ENCODE measurements at regions not wholly inside any gene's neighbourhood (a gene's known extent, or its start where the extent isn't known, plus 50 kb on each side); places are given as distances from the start of the nearest gene placed in this dataset.
"Not testable (repeated sequence)": the region's sequence is repeated elsewhere in the genome, so short reads cannot be mapped to it uniquely, and the experiment has no call there.

DNA sequence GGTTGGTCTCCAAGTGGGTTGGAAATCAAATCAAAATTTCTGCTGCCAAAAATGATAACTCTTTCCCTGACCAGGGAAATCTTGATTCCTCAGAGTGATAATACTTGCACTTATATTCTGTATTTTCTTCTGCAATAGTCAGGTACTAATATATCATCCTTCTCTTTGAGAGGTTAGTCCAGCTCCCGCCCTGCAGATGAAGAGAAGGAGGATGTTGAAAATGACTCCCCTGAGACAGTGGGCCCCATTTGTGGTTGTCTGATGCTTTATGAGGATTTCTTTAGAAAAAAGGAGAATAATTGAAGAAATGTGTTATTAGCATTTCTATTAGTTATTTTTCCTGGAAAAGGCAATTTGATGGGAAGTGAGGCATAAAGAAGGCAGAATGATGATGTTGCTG is 213.0 kb downstream of the SEC23IP start:
- H3K27ac ChIP-seq (ENCODE audit: insufficient read depth, low read length, poor library complexity, severe bottlenecking) = no peak overlapping the region
- DNase-seq = no peak
- no peaks in the 10 kb centered on the region for H3K4me1 ChIP-seq (ENCODE audit: control insufficient read depth, insufficient read depth, low read length, poor library complexity, severe bottlenecking)
- H3K27me3 ChIP-seq (replicated peaks; ENCODE audit: control insufficient read depth, insufficient read depth, low read length, poor library complexity, severe bottlenecking) = no peaks in the 10 kb centered on the region
- H3K36me3 ChIP-seq (ENCODE audit: control insufficient read depth, insufficient read depth, low read length) = no peaks in the 10 kb centered on the region
- H3K4me3 ChIP-seq (ENCODE audit: insufficient read depth, low read depth, low read length, poor library complexity, severe bottlenecking) = no peak overlapping the region
- H3K9me3 ChIP-seq (ENCODE audit: control insufficient read depth, low read length) = no peaks in the 10 kb centered on the region

DNA sequence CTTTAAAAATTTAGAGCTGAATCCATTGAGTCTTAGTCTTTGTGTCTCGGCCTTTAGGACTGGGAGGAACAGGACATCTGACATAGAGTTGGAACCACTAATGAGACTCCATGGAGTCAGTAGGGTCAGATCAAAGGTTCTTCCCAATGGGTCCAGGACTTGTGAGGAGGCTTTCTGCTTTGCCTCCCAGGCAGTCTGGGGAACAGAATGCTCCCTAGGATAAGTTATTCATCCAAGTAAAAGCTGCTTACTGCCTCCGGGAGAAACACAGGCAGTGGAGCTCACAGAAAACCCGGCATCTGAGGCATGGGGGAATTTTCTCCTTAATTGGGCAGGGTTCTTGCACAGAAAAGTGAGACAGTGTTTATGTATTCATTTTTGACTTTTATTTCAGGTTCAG is 216.4 kb downstream of the SEC23IP start:
- no peak overlapping the region for H3K4me3 ChIP-seq (ENCODE audit: insufficient read depth, low read depth, low read length, poor library complexity, severe bottlenecking)
- no peaks in the 10 kb centered on the region for H3K36me3 ChIP-seq (ENCODE audit: control insufficient read depth, insufficient read depth, low read length)
- no peak for DNase-seq
- H3K4me1 ChIP-seq (ENCODE audit: control insufficient read depth, insufficient read depth, low read length, poor library complexity, severe bottlenecking) = no peaks in the 10 kb centered on the region
- H3K27ac ChIP-seq (ENCODE audit: insufficient read depth, low read length, poor library complexity, severe bottlenecking) = no peak overlapping the region
- H3K27me3 ChIP-seq (replicated peaks; ENCODE audit: control insufficient read depth, insufficient read depth, low read length, poor library complexity, severe bottlenecking) = no peaks in the 10 kb centered on the region
- no peaks in the 10 kb centered on the region for H3K9me3 ChIP-seq (ENCODE audit: control insufficient read depth, low read length)

DNA sequence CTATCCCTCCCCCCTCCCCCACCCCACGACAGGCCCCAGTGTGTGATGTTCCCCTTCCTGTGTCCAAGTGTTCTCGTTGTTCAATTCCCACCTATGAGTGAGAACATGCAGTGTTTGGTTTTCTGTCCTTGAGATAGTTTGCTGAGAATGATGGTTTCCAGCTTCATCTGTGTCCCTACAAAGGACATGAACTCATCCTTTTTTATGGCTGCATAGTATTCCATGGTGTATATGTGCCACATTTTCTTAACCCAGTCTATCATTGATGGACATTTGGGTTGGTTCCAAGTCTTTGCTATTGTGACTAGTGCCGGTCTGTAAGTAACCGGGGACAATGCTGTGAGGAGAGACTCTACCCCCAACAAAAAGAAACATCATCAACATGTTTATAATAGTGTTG is 217.2 kb downstream of the SEC23IP start:
- not testable (repeated sequence) for H3K27me3 ChIP-seq (replicated peaks; ENCODE audit: control insufficient read depth, insufficient read depth, low read length, poor library complexity, severe bottlenecking); H3K4me3 ChIP-seq (ENCODE audit: insufficient read depth, low read depth, low read length, poor library complexity, severe bottlenecking); H3K27ac ChIP-seq (ENCODE audit: insufficient read depth, low read length, poor library complexity, severe bottlenecking); H3K36me3 ChIP-seq (ENCODE audit: control insufficient read depth, insufficient read depth, low read length); DNase-seq; H3K9me3 ChIP-seq (ENCODE audit: control insufficient read depth, low read length); H3K4me1 ChIP-seq (ENCODE audit: control insufficient read depth, insufficient read depth, low read length, poor library complexity, severe bottlenecking)

GRCh38 chr10:120110196-120110595 is 217.7 kb downstream of the SEC23IP start:
- no peak overlapping the region for H3K27ac ChIP-seq (ENCODE audit: insufficient read depth, low read length, poor library complexity, severe bottlenecking)
- H3K4me1 ChIP-seq (ENCODE audit: control insufficient read depth, insufficient read depth, low read length, poor library complexity, severe bottlenecking) = no peaks in the 10 kb centered on the region
- H3K27me3 ChIP-seq (replicated peaks; ENCODE audit: control insufficient read depth, insufficient read depth, low read length, poor library complexity, severe bottlenecking) = no peaks in the 10 kb centered on the region
- no peak overlapping the region for H3K4me3 ChIP-seq (ENCODE audit: insufficient read depth, low read depth, low read length, poor library complexity, severe bottlenecking)
- H3K36me3 ChIP-seq (ENCODE audit: control insufficient read depth, insufficient read depth, low read length) = no peaks in the 10 kb centered on the region
- no peak for DNase-seq
- no peaks in the 10 kb centered on the region for H3K9me3 ChIP-seq (ENCODE audit: control insufficient read depth, low read length)

DNA sequence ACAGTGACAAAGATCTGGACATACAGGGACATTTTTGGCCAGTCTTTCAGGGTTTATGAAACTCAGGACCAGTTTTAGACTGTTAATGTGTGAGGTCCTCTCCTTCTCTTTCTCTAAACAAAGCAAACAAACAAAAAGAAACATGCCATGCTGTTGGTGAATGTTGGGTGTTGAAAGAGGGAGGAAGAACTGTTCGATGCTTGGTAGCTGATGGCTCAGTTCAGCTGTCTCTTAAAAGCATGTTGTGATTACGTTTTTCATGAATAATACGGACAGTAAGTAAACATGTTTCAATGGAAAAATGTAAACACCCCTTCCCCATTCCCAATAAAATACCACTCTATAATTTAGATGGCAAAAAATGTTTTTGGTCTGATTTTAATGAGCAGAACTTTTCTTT is 219.1 kb downstream of the SEC23IP start:
- no peak for DNase-seq
- Histone ChIP-seq H3K27ac (ENCODE audit: insufficient read depth, low read length, poor library complexity, severe bottlenecking) (no peak overlapping the region), H3K36me3 (ENCODE audit: control insufficient read depth, insufficient read depth, low read length) (no peaks in the 10 kb centered on the region), H3K4me3 (ENCODE audit: insufficient read depth, low read depth, low read length, poor library complexity, severe bottlenecking) (no peak overlapping the region), H3K9me3 (ENCODE audit: control insufficient read depth, low read length) (no peaks in the 10 kb centered on the region), H3K27me3 (replicated peaks; ENCODE audit: control insufficient read depth, insufficient read depth, low read length, poor library complexity, severe bottlenecking) (no peaks in the 10 kb centered on the region), H3K4me1 (ENCODE audit: control insufficient read depth, insufficient read depth, low read length, poor library complexity, severe bottlenecking) (no peaks in the 10 kb centered on the region)

- no peak for DNase-seq
- Histone ChIP-seq H3K4me1 (ENCODE audit: control insufficient read depth, insufficient read depth, low read length, poor library complexity, severe bottlenecking) (no peaks in the 10 kb centered on the region), H3K27me3 (replicated peaks; ENCODE audit: control insufficient read depth, insufficient read depth, low read length, poor library complexity, severe bottlenecking) (no peaks in the 10 kb centered on the region), H3K4me3 (ENCODE audit: insufficient read depth, low read depth, low read length, poor library complexity, severe bottlenecking) (no peak overlapping the region), H3K27ac (ENCODE audit: insufficient read depth, low read length, poor library complexity, severe bottlenecking) (no peak overlapping the region), H3K36me3 (ENCODE audit: control insufficient read depth, insufficient read depth, low read length) (no peaks in the 10 kb centered on the region), H3K9me3 (ENCODE audit: control insufficient read depth, low read length) (no peaks in the 10 kb centered on the region)
These were observed 220.3 kb downstream of the SEC23IP start for GRCh38 chr10:120112809-120113208.

- Histone ChIP-seq H3K4me3 (ENCODE audit: insufficient read depth, low read depth, low read length, poor library complexity, severe bottlenecking) (no peak overlapping the region), H3K9me3 (ENCODE audit: control insufficient read depth, low read length) (no peaks in the 10 kb centered on the region), H3K27me3 (replicated peaks; ENCODE audit: control insufficient read depth, insufficient read depth, low read length, poor library complexity, severe bottlenecking) (no peaks in the 10 kb centered on the region), H3K27ac (ENCODE audit: insufficient read depth, low read length, poor library complexity, severe bottlenecking) (no peak overlapping the region), H3K36me3 (ENCODE audit: control insufficient read depth, insufficient read depth, low read length) (no peaks in the 10 kb centered on the region), H3K4me1 (ENCODE audit: control insufficient read depth, insufficient read depth, low read length, poor library complexity, severe bottlenecking) (no peaks in the 10 kb centered on the region)
- no peak for DNase-seq
These were observed 223.4 kb downstream of the SEC23IP start for GRCh38 chr10:120115959-120116358.

DNA sequence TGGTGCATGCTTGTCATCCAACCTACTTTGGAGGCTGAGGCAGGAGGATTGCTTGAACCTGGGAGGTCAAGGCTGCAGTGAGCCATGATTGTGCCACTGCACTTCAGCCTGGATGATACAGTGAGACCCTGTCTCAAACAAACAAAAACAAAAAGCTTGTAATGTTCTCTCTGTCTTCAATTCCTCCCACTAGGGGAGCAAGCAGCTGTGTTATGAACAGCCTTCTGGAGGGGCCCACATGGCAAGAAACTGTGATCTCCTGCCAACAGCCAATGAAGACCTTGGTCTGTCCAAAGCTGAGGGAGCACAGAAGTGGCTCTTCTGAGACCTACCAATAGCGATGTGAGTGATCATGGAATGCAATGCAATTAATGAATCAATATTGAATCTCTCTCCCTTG is 229.2 kb downstream of the SEC23IP start:
- Histone ChIP-seq H3K4me3 (ENCODE audit: insufficient read depth, low read depth, low read length, poor library complexity, severe bottlenecking) (no peak overlapping the region), H3K27ac (ENCODE audit: insufficient read depth, low read length, poor library complexity, severe bottlenecking) (no peak overlapping the region), H3K9me3 (ENCODE audit: control insufficient read depth, low read length) (no peaks in the 10 kb centered on the region), H3K27me3 (replicated peaks; ENCODE audit: control insufficient read depth, insufficient read depth, low read length, poor library complexity, severe bottlenecking) (no peaks in the 10 kb centered on the region), H3K36me3 (ENCODE audit: control insufficient read depth, insufficient read depth, low read length) (no peaks in the 10 kb centered on the region), H3K4me1 (ENCODE audit: control insufficient read depth, insufficient read depth, low read length, poor library complexity, severe bottlenecking) (no peaks in the 10 kb centered on the region)
- DNase-seq = no peak

DNA sequence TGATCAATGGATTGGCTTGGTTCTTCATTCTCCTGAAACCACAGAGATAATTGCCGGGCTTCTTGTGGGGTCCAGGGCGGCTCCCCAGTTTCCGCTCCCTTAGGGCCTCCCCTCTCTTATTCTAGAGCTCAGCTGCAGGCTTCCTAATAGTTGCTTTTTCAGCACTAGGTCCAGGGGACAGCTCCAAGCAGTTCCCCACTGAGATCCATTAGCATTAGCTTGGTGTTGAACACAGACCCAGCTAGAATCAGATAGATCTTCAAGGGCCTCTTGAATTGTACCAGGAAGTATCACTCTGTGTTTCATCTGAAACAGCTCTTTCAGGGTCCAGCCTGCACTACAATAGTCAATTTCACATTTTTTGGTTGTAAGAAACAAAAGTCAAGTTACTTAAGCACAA is 238.7 kb downstream of the SEC23IP start:
- Histone ChIP-seq H3K36me3 (ENCODE audit: control insufficient read depth, insufficient read depth, low read length) (no peaks in the 10 kb centered on the region), H3K27me3 (replicated peaks; ENCODE audit: control insufficient read depth, insufficient read depth, low read length, poor library complexity, severe bottlenecking) (no peaks in the 10 kb centered on the region), H3K4me1 (ENCODE audit: control insufficient read depth, insufficient read depth, low read length, poor library complexity, severe bottlenecking) (no peaks in the 10 kb centered on the region), H3K4me3 (ENCODE audit: insufficient read depth, low read depth, low read length, poor library complexity, severe bottlenecking) (no peak overlapping the region), H3K9me3 (ENCODE audit: control insufficient read depth, low read length) (no peaks in the 10 kb centered on the region), H3K27ac (ENCODE audit: insufficient read depth, low read length, poor library complexity, severe bottlenecking) (no peak overlapping the region)
- no peak for DNase-seq

DNA sequence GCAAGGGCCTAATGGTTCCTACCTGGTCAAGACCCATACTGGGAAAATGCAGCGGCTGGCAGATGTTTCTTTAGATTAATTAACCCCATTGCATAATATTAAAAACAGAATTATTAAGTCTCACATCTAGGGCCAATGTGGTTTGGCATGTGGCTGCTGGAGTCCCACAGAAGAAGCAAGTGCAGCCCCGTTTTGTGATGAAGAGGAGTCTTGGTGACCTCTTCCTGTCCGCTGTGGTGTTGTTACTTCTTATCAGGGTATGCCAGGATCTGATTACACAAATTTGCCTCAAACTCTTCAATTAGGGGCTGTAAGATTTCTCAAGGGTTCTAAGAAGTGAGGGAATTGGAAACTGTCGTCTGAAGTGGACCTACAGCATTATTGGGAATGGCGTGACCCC is 240.3 kb downstream of the SEC23IP start:
- Histone ChIP-seq H3K27me3 (replicated peaks; ENCODE audit: control insufficient read depth, insufficient read depth, low read length, poor library complexity, severe bottlenecking) (no peaks in the 10 kb centered on the region), H3K4me3 (ENCODE audit: insufficient read depth, low read depth, low read length, poor library complexity, severe bottlenecking) (no peak overlapping the region), H3K4me1 (ENCODE audit: control insufficient read depth, insufficient read depth, low read length, poor library complexity, severe bottlenecking) (no peaks in the 10 kb centered on the region), H3K36me3 (ENCODE audit: control insufficient read depth, insufficient read depth, low read length) (no peaks in the 10 kb centered on the region), H3K9me3 (ENCODE audit: control insufficient read depth, low read length) (no peaks in the 10 kb centered on the region), H3K27ac (ENCODE audit: insufficient read depth, low read length, poor library complexity, severe bottlenecking) (no peak overlapping the region)
- DNase-seq = no peak

DNA sequence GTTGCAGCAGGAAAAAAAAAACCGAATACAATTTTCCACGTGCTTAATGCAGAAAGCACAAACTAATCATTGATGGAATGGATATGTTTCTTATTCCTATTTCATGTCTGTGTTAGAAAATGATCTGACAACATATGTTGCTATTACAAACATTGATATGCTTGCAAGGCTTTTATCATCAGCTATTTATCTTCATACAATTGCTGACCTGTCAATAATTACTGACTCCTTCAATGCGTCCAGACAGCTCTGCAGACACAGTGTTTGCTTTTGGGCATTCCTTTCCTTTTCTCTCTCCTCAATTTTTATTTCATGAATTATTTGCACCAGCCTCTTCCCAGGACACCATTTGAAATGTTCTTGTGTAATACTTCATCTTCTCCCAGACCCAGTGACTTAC is 246.2 kb downstream of the SEC23IP start:
- no peaks in the 10 kb centered on the region for H3K9me3 ChIP-seq (ENCODE audit: control insufficient read depth, low read length)
- DNase-seq = no peak
- H3K27ac ChIP-seq (ENCODE audit: insufficient read depth, low read length, poor library complexity, severe bottlenecking) = no peak overlapping the region

More for the DNA sequence above, 246.2 kb downstream of the SEC23IP start:
- no peaks in the 10 kb centered on the region for H3K36me3 ChIP-seq (ENCODE audit: control insufficient read depth, insufficient read depth, low read length)
- no peaks in the 10 kb centered on the region for H3K27me3 ChIP-seq (replicated peaks; ENCODE audit: control insufficient read depth, insufficient read depth, low read length, poor library complexity, severe bottlenecking)
- H3K4me3 ChIP-seq (ENCODE audit: insufficient read depth, low read depth, low read length, poor library complexity, severe bottlenecking) = no peak overlapping the region
- no peaks in the 10 kb centered on the region for H3K4me1 ChIP-seq (ENCODE audit: control insufficient read depth, insufficient read depth, low read length, poor library complexity, severe bottlenecking)

Data from effector memory CD4-positive, alpha-beta T cell (primary cell).